ENCODE measurements at regions not wholly inside any gene's neighbourhood (a gene's known extent, or its start where the extent isn't known, plus 50 kb on each side); places are given as distances from the start of the nearest gene placed in this dataset.

DNA sequence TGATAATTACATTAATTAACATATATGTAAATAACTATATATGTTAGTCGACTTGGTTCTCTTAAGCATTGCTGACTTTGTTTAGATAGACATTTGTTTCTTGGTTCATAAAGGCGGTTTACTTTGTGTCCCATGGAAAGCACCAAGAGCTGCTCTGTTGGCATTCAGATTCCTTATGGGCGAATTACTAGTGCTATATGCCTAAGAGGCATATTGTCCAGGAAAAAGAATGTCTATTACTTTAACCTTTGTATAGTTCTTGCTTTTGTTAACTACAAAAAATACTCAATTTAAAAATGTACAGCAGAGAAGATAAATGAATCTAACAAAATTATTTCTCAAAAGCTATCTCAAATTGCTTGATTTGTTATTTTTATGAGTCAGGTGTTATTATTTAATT lies 532.8 kb downstream of the FAT4 start:
- Histone ChIP-seq H3K27ac (no peak overlapping the region), H3K27me3 (ENCODE audit: insufficient read depth in 3 of 3, low read length in 2 of 3) (no peaks in the 10 kb centered on the region), H3K4me1 (no peaks in the 10 kb centered on the region), H3K36me3 (ENCODE audit: insufficient read depth in 1 of 2, low read depth in 1 of 2) (no peaks in the 10 kb centered on the region), H3K9me3 (no peaks in the 10 kb centered on the region), H3K4me3 (no peak overlapping the region)
- intact Hi-C loops (cut with DNase I), result no loop called here
- TF ChIP-seq, protein P1, sequence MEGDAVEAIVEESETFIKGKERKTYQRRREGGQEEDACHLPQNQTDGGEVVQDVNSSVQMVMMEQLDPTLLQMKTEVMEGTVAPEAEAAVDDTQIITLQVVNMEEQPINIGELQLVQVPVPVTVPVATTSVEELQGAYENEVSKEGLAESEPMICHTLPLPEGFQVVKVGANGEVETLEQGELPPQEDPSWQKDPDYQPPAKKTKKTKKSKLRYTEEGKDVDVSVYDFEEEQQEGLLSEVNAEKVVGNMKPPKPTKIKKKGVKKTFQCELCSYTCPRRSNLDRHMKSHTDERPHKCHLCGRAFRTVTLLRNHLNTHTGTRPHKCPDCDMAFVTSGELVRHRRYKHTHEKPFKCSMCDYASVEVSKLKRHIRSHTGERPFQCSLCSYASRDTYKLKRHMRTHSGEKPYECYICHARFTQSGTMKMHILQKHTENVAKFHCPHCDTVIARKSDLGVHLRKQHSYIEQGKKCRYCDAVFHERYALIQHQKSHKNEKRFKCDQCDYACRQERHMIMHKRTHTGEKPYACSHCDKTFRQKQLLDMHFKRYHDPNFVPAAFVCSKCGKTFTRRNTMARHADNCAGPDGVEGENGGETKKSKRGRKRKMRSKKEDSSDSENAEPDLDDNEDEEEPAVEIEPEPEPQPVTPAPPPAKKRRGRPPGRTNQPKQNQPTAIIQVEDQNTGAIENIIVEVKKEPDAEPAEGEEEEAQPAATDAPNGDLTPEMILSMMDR (IDR thresholded peaks at IDR 0.05), result no peak
- DNase-seq, result no peak
- no peak for ATAC-seq
- WGBS, 3 donors, result 94 to 98% (median 96%) methylated on average over 3 of the region's 3 CpGs

DNA sequence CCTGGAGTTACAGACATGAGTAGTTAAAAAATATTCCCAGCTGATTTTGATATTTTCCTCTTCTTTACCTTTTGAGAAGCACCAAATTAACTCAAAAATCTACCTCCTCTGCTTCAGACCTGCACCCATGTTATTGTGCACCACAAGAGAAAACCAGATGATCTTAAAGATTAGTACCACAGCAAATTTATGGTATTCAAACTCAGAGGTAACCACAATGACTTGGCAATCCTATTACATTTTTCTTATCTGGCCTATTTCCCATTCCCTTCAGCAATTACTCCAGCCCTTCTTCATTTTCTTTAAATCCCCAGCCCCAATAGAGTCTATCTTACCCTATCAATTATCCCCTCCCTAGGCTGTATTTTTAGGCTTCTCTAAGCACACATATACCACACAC lies 535.1 kb downstream of the FAT4 start:
- DNase-seq (no peak), ATAC-seq (no peak)
- H3K27ac ChIP-seq, result no peak overlapping the region
- no peak overlapping the region for H3K4me3 ChIP-seq
- no peaks in the 10 kb centered on the region for H3K36me3 ChIP-seq (ENCODE audit: insufficient read depth in 1 of 2, low read depth in 1 of 2)
- TF ChIP-seq, protein P1 (IDR thresholded peaks at IDR 0.05), result no peak
- H3K9me3 ChIP-seq, result no peaks in the 10 kb centered on the region
- intact Hi-C loops (cut with DNase I), result no loop called here
- H3K4me1 ChIP-seq, result no peaks in the 10 kb centered on the region
- no peaks in the 10 kb centered on the region for H3K27me3 ChIP-seq (ENCODE audit: insufficient read depth in 3 of 3, low read length in 2 of 3)

DNA sequence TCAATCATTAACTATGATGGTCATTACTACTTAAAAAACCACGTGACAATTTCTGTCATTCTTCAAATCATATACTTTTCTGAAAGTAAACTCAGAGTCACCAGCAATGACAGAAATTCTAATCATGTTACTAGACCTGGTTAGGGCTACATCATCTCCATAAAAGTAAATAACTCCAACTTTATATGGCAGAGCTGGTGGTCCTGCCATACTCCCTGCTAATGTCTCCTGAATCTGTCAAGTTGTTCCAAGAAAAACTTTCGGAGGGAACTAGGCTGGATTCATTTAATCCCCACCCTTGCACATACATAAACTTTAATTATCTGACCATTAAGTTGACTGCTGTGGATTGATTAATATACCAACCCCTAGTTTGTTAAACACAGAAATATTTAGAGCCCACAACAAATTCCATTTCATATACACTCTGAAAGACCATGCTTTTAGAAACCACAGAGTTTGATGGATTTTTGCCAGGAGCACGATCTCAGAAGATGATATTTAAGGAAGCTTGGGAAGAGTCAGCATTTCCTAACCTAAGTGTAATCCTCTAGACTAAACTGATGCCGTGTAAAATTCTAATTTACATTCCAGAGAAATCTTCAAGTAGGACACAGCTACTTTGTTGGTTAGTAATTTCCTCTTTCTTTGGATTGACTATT lies 577.0 kb downstream of the FAT4 start:
- H3K27me3 ChIP-seq (ENCODE audit: insufficient read depth in 3 of 3, low read length in 2 of 3), result no peaks in the 10 kb centered on the region
- no peak overlapping the region for H3K27ac ChIP-seq
- H3K4me3 ChIP-seq, result no peak overlapping the region
- intact Hi-C loops (cut with DNase I), result no loop called here
- no peak for DNase-seq
- WGBS, 3 donors, result 38 to 43% (median 38%) methylated on average over 4 of the region's 4 CpGs
- no peaks in the 10 kb centered on the region for H3K36me3 ChIP-seq (ENCODE audit: insufficient read depth in 1 of 2, low read depth in 1 of 2)
- no peak for ATAC-seq
- H3K9me3 ChIP-seq, result no peaks in the 10 kb centered on the region
- TF ChIP-seq, protein P1 (IDR thresholded peaks at IDR 0.05), result no peak
- H3K4me1 ChIP-seq, result no peaks in the 10 kb centered on the region

DNA sequence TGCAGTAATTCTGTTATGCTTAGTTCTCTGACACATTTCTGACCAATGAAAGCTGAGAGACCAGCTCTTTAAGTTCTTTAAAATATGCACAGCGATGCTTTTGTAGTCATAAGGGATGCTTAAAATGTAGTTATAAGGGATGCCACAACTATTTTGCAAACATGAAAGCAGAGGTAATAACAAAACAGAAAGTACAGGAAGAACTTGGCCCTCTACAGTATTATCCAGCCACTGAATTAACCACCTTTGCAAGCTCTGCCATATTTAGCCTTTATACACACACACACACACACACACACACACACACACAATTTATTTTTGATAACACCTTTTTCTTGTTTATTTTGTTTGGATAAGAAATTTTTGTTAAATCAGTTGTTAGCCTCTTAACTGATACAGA lies 590.0 kb downstream of the FAT4 start:
- intact Hi-C loops (cut with DNase I), result no loop called here
- no peaks in the 10 kb centered on the region for H3K4me1 ChIP-seq
- H3K4me3 ChIP-seq, result no peak overlapping the region
- H3K27me3 ChIP-seq (ENCODE audit: insufficient read depth in 3 of 3, low read length in 2 of 3), result no peaks in the 10 kb centered on the region
- TF ChIP-seq, protein P1 (IDR thresholded peaks at IDR 0.05), result no peak
- DNase-seq, result no peak
- no peak for ATAC-seq
- no peak overlapping the region for H3K27ac ChIP-seq
- no peaks in the 10 kb centered on the region for H3K36me3 ChIP-seq (ENCODE audit: insufficient read depth in 1 of 2, low read depth in 1 of 2)
- H3K9me3 ChIP-seq, result peaks cover 4% of the 10 kb centered on the region
- 91 to 92% (median 91%) methylated on average over 1 of the region's 1 CpG for WGBS, 3 donors

DNA sequence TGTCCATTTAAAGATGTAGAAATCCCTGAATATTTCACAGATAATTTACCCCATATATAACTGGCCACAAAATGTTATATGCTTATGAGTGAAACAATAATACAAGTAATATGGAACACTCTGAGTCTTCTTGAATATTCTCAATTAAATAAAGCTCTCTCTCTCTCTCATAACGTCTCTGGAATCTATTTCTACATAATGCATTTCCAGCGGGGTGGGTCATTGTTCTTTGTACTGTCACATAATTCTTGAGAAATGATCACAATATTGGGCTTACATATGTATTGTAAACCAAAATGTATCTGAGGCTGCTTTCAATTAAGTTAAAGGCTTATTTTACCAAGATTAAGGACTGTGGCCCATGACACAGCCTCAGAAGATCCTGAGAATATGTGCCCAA lies 596.3 kb downstream of the FAT4 start:
- no peaks in the 10 kb centered on the region for H3K4me1 ChIP-seq
- intact Hi-C loops (cut with DNase I), result no loop called here
- no peaks in the 10 kb centered on the region for H3K36me3 ChIP-seq (ENCODE audit: insufficient read depth in 1 of 2, low read depth in 1 of 2)
- no peaks in the 10 kb centered on the region for H3K27me3 ChIP-seq (ENCODE audit: insufficient read depth in 3 of 3, low read length in 2 of 3)
- WGBS, 3 donors, result 80 to 83% (median 82%) methylated on average over 2 of the region's 2 CpGs
- H3K9me3 ChIP-seq, result no peaks in the 10 kb centered on the region
- TF ChIP-seq, protein P1 (IDR thresholded peaks at IDR 0.05), result no peak
- H3K4me3 ChIP-seq, result no peak overlapping the region
- no peak for DNase-seq
- no peak for ATAC-seq
- no peak overlapping the region for H3K27ac ChIP-seq

Data from psoas muscle (tissue), 7 donors.